Mesendoderm (in vitro differentiated cells): ENCODE measurements at regions not wholly inside any gene's neighbourhood (a gene's known extent, or its start where the extent isn't known, plus 50 kb on each side); places are given as distances from the start of the nearest gene placed in this dataset.

Experiments used
- DNase-seq: peaks from one replicate; pipeline ENCODE4 v3.0.0; 2013
- H2AK5ac ChIP-seq: 2 replicates; pipeline ENCODE4 v1.6.1; 2013; ENCODE audit warnings: low read length, inconsistent platforms
- H2BK120ac ChIP-seq: 2 replicates; pipeline ENCODE4 v1.6.1; 2013; ENCODE audit warnings: low read depth, mild to moderate bottlenecking, low read length, moderate library complexity, mixed read lengths
- H2BK15ac ChIP-seq: replicated peaks from 2 replicates; pipeline ENCODE4 v1.6.1; 2013; ENCODE audit warnings: low read depth, mild to moderate bottlenecking, moderate library complexity
- H2BK5ac ChIP-seq: 2 replicates; pipeline ENCODE4 v1.6.1; 2013; ENCODE audit warnings: low read length, inconsistent platforms
- H3K18ac ChIP-seq: 2 replicates; pipeline ENCODE4 v1.6.1; 2013; ENCODE audit warnings: mild to moderate bottlenecking, low read length, mixed read lengths
- H3K23ac ChIP-seq: one replicate; pipeline ENCODE4 v1.6.1; 2013; ENCODE audit warnings: low read length
- H3K27ac ChIP-seq: 2 replicates; pipeline ENCODE4 v1.5.1; 2013; ENCODE audit warnings: low read depth, mild to moderate bottlenecking, inconsistent platforms, low read length, moderate library complexity
- H3K27me3 ChIP-seq: 2 replicates; pipeline ENCODE4 v1.6.1; 2013; ENCODE audit warnings: low read length, control low read depth, mild to moderate bottlenecking, inconsistent platforms; ENCODE audit not compliant: insufficient read depth, poor library complexity
- H3K36me3 ChIP-seq: 2 replicates; pipeline ENCODE4 v1.6.1; 2013; ENCODE audit warnings: low read length, inconsistent platforms; ENCODE audit not compliant: control insufficient read depth, insufficient read depth
- H3K4ac ChIP-seq: one replicate; pipeline ENCODE4 v1.6.1; 2013; ENCODE audit warnings: low read depth, mild to moderate bottlenecking, low read length, moderate library complexity
- H3K4me1 ChIP-seq: 2 replicates; pipeline ENCODE4 v1.6.1; 2013; ENCODE audit warnings: low read depth, low read length, inconsistent platforms; ENCODE audit not compliant: control insufficient read depth
- H3K4me2 ChIP-seq: 2 replicates; pipeline ENCODE4 v1.6.1; 2013; ENCODE audit warnings: low read length
- H3K4me3 ChIP-seq: 2 replicates; pipeline ENCODE4 v1.5.1; 2013; ENCODE audit warnings: mild to moderate bottlenecking, low read length
- H3K56ac ChIP-seq: one replicate; pipeline ENCODE4 v1.6.1; 2013; ENCODE audit warnings: low read length
- H3K79me1 ChIP-seq: 2 replicates; pipeline ENCODE4 v1.6.1; 2013; ENCODE audit warnings: low read length, inconsistent platforms
- H3K79me2 ChIP-seq: 2 replicates; pipeline ENCODE4 v1.6.1; 2013; ENCODE audit warnings: mild to moderate bottlenecking, low read length; ENCODE audit not compliant: control insufficient read depth, insufficient read depth
- H3K9ac ChIP-seq: 2 replicates; pipeline ENCODE4 v1.6.1; 2013; ENCODE audit warnings: low read length, inconsistent platforms
- H4K5ac ChIP-seq: one replicate; pipeline ENCODE4 v1.6.1; 2013; ENCODE audit warnings: low read length
- H4K8ac ChIP-seq: one replicate; pipeline ENCODE4 v1.6.1; 2013; ENCODE audit warnings: low read depth, mild to moderate bottlenecking, control low read depth, low read length, moderate library complexity
- WGBS: extraction: QIAGEN DNeasy Blood & Tissue Kit; methylation state at CpG from one replicate; pipeline ENCODE4 v1.1.7; 2013; ENCODE audit warnings: low lambda C conversion rate, missing lambda C conversion rate; ENCODE audit not compliant: insufficient coverage; ENCODE audit errors: extremely low coverage; 5-methylcytosine and 5-hydroxymethylcytosine counted together

DNA sequence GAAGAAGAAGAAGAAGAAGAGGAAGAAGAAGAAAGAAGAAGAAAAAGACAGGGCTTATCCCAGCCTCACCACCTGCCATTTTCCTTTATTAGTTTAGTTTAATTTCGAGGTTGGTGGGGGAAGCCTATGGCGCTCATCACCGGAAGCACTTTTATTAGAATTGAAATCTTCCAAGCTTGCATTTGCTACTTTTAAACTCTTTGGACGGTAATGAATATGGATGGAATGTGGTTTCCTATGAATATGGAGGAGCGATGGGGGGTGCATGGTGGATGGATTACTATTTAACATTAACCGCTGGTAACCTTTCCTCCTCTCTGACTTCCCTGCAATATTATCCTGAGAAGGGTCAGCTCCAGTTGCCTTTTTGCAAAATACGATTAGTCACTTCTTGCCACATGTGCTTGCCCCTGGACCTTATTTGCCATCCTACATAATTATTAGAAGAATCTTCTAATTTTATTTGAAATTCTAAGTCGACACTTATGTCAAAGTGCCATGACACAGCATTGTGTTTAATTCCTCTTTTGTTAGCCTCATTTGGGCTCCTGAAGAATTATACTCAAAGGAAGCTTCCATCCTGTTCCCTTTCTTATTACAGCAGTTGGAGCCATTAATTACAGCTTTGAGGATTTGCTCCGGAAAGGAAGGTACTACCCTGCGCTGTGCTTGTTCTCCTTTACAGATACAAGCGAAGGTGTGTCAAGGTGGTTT is 424.5 kb downstream of the VRK1 start:
- Histone ChIP-seq H2BK15ac (no peak overlapping the region), H3K4me2 (no peak overlapping the region), H3K27ac (no peak overlapping the region), H4K8ac (no peak overlapping the region), H3K56ac (no peak overlapping the region), H2BK120ac (no peak overlapping the region), H3K4me1 (no peaks in the 10 kb centered on the region), H3K79me2 (no peaks in the 10 kb centered on the region), H3K4me3 (no peak overlapping the region), H3K27me3 (no peaks in the 10 kb centered on the region), H4K5ac (no peak overlapping the region), H3K23ac (no peak overlapping the region), H3K79me1 (no peaks in the 10 kb centered on the region), H2BK5ac (no peak overlapping the region), H3K18ac (no peak overlapping the region), H3K9ac (no peak overlapping the region), H3K36me3 (no peaks in the 10 kb centered on the region), H3K4ac (no peak overlapping the region), H2AK5ac (no peak overlapping the region)
- no CpG with 5 or more reads among the region's 11 CpGs for WGBS
- no peak for DNase-seq

DNA sequence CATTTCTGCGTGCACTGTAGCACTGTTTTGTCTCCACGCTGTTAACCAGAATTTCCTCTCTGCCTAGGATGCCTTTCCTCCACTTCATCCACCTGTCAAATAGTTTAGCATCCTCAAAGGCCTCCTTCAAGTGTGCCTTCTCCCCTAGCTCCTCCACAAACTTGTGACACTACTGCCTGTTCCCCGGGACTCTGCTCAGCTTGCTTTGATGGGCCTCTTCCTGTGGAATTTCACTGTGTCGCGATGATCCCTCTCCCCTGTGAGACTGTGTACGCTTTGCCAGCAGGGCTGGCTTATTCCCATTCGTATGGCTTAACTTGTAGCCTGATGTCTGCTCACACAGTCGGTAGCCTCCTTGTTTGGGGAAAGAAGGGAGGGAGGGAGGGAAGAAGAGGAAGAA is 426.8 kb downstream of the VRK1 start:
- Histone ChIP-seq H3K79me1 (no peaks in the 10 kb centered on the region), H3K4me1 (no peaks in the 10 kb centered on the region), H3K27ac (no peak overlapping the region), H3K18ac (no peak overlapping the region), H3K23ac (no peak overlapping the region), H3K4me2 (no peak overlapping the region), H3K4me3 (no peak overlapping the region), H3K9ac (no peak overlapping the region), H3K4ac (no peak overlapping the region), H2BK5ac (no peak overlapping the region), H2AK5ac (no peak overlapping the region), H2BK120ac (no peak overlapping the region), H3K27me3 (no peaks in the 10 kb centered on the region), H2BK15ac (no peak overlapping the region), H3K56ac (no peak overlapping the region), H4K8ac (no peak overlapping the region), H4K5ac (no peak overlapping the region), H3K36me3 (no peaks in the 10 kb centered on the region), H3K79me2 (no peaks in the 10 kb centered on the region)
- no CpG with 5 or more reads among the region's 8 CpGs for WGBS
- DNase-seq = peak; percentile 1

DNA sequence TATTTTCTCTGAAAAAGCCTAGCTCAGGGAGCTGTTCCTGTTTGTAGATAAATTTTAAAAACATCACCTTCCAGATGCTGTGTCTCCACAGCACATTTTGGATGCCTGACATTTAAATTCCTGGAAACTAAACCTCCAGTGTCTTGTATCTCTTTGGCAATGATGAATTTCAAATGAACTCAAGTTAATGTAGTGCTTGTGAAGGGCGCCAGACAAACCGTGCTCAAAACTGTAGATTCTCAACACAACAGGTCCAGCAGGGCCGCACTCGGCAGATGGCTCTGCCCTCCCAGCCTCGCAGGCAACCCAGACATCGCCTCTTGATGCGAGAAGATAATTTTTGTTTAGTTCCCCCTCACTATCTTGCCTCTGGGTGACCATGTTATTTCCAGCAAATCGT is 432.9 kb downstream of the VRK1 start:
- WGBS = no CpG with 5 or more reads among the region's 8 CpGs
- Histone ChIP-seq H3K27me3 (no peaks in the 10 kb centered on the region), H3K56ac (no peak overlapping the region), H3K79me1 (no peaks in the 10 kb centered on the region), H3K4ac (no peak overlapping the region), H3K23ac (no peak overlapping the region), H2BK5ac (no peak overlapping the region), H4K5ac (no peak overlapping the region), H3K36me3 (no peaks in the 10 kb centered on the region), H3K4me3 (no peak overlapping the region), H4K8ac (no peak overlapping the region), H3K4me1 (no peaks in the 10 kb centered on the region), H3K27ac (no peak overlapping the region), H2BK120ac (no peak overlapping the region), H2BK15ac (no peak overlapping the region), H2AK5ac (no peak overlapping the region), H3K9ac (no peak overlapping the region), H3K79me2 (no peaks in the 10 kb centered on the region), H3K18ac (no peak overlapping the region), H3K4me2 (no peak overlapping the region)
- DNase-seq = no peak

DNA sequence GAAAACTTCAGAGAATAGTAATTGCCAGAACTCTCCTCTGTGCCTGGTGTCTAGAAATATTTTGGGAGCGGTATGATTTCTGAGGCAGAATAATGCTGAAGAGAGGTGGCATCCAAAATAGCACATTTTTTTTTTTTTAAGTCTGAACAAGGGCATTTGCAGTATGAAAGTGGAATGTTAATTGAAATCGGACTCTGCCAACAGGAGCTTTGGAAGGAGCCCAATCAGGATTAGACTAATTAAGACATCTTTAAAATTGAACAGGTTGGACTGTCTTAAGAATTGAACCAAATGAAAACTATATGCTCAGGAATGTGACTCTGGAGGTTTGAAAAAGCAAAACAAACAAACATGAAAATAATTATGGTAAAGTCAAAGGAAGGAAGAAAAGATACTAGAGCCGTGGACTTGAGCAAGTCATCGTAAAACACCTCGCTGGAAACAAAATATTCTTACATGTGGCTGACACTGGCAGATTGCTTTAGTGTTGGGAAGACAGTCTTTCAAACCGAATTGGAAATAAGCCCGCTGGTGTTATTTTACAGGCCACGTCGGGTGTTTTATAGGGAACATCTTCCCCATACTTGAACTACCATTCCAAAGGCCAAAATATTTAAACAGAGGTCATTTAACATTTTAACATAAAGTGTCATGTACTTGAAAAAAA is 436.3 kb downstream of the VRK1 start:
- H3K27ac ChIP-seq = no peak overlapping the region
- H3K18ac ChIP-seq = no peak overlapping the region
- H3K4ac ChIP-seq = no peak overlapping the region
- H3K4me2 ChIP-seq = no peak overlapping the region
- H3K4me3 ChIP-seq = no peak overlapping the region
- WGBS = no CpG with 5 or more reads among the region's 9 CpGs
- no peak overlapping the region for H3K23ac ChIP-seq
- no peaks in the 10 kb centered on the region for H3K36me3 ChIP-seq
- H3K27me3 ChIP-seq = no peaks in the 10 kb centered on the region
- no peak for DNase-seq
- no peaks in the 10 kb centered on the region for H3K79me2 ChIP-seq
- H3K79me1 ChIP-seq = no peaks in the 10 kb centered on the region
- no peak overlapping the region for H3K56ac ChIP-seq
- H3K9ac ChIP-seq = no peak overlapping the region
- no peaks in the 10 kb centered on the region for H3K4me1 ChIP-seq
- H2BK15ac ChIP-seq = no peak overlapping the region
- no peak overlapping the region for H4K8ac ChIP-seq
- H2BK5ac ChIP-seq = no peak overlapping the region
- no peak overlapping the region for H2BK120ac ChIP-seq
- no peak overlapping the region for H2AK5ac ChIP-seq
- H4K5ac ChIP-seq = no peak overlapping the region

DNA sequence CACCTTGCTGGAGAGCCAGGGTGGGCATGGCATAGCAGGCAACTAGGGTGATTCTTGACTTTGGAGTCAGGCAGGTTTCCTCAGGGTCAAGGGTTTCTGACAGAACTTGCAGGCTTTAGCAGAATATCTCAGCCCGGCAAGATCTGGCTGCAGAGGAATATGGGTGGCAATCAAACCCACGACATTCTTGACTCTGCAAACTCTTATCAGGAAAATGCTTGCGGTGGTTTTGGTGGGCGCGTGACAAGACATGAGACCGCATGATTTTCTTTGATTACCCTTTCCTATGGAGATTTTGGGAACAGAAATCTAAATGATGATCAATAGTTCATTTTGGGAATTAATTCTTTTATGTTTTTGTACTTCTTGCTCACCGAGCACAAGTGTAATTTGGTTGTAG is 449.5 kb downstream of the VRK1 start:
- Histone ChIP-seq H2BK15ac (no peak overlapping the region), H3K36me3 (no peaks in the 10 kb centered on the region), H3K9ac (no peak overlapping the region), H3K4me3 (no peak overlapping the region), H3K4me1 (no peaks in the 10 kb centered on the region), H3K4me2 (no peak overlapping the region), H4K5ac (no peak overlapping the region), H3K27me3 (no peaks in the 10 kb centered on the region), H3K23ac (no peak overlapping the region), H2BK120ac (no peak overlapping the region), H3K79me1 (no peaks in the 10 kb centered on the region), H3K56ac (no peak overlapping the region), H2BK5ac (no peak overlapping the region), H2AK5ac (no peak overlapping the region), H4K8ac (no peak overlapping the region), H3K27ac (no peak overlapping the region), H3K4ac (no peak overlapping the region), H3K18ac (no peak overlapping the region), H3K79me2 (no peaks in the 10 kb centered on the region)
- DNase-seq = no peak
- WGBS = no CpG with 5 or more reads among the region's 7 CpGs

DNA sequence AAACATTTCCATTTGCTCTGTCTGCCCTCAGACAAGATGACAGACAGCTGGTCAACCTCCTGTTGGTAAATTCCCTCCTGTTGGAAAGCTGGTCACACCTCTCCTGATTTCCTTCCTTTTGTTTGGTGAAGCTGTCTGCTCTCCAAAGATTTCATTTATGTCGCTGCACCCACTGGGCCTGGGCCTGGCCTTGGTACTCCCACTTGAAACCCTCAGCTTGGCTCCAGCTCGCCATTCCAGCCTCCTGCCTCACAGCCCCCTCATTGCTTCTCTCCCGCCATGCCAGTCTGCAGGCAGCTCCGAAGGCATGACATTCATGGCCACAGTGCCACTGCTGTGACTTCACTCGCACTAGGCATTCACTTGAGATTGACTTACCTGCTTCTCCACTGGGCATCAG is 451.8 kb downstream of the VRK1 start:
- Histone ChIP-seq H3K27ac (no peak overlapping the region), H3K18ac (no peak overlapping the region), H3K79me1 (no peaks in the 10 kb centered on the region), H3K4ac (no peak overlapping the region), H3K4me2 (no peak overlapping the region), H3K79me2 (no peaks in the 10 kb centered on the region), H4K5ac (no peak overlapping the region), H3K4me1 (no peaks in the 10 kb centered on the region), H2BK15ac (no peak overlapping the region), H3K4me3 (no peak overlapping the region), H3K36me3 (no peaks in the 10 kb centered on the region), H2AK5ac (no peak overlapping the region), H3K23ac (no peak overlapping the region), H2BK120ac (no peak overlapping the region), H2BK5ac (no peak overlapping the region), H3K27me3 (no peaks in the 10 kb centered on the region), H4K8ac (no peak overlapping the region), H3K9ac (no peak overlapping the region), H3K56ac (no peak overlapping the region)
- WGBS = no CpG with 5 or more reads among the region's 5 CpGs
- no peak for DNase-seq
